Lung (tissue), 11 donors: ENCODE measurements at regions not wholly inside any gene's neighbourhood (a gene's known extent, or its start where the extent isn't known, plus 50 kb on each side); places are given as distances from the start of the nearest gene placed in this dataset.

Experiments
- ATAC-seq: fragments of 200-7000 bp; cut with Tn5 transposase; one replicate; pipeline ENCODE4 v1.9.1; 2020; ENCODE audit warnings: moderate number of reproducible peaks; ENCODE audit not compliant: insufficient read depth, low FRiP score
- DNase-seq, 3 donors: peaks; one replicate each; pipeline ENCODE4 v3.0.0-alpha.2; 2013 to 2017
- H3K27ac ChIP-seq, 2 donors: one replicate each; pipeline ENCODE4 v1.5.1; 2013; ENCODE audit warnings: mild to moderate bottlenecking in 2 of 2, moderate library complexity in 2 of 2, control low read depth in 1 of 2, inconsistent platforms in 1 of 2, low read depth in 1 of 2, low read length in 1 of 2
- H3K27me3 ChIP-seq, 3 donors: one replicate each; pipeline ENCODE4 v1.5.1; 2013; ENCODE audit warnings: low read length in 2 of 3; ENCODE audit not compliant: control insufficient read depth in 3 of 3, insufficient read depth in 3 of 3
- H3K36me3 ChIP-seq, 4 donors: one replicate each; pipeline ENCODE4 v1.5.1; 2013; ENCODE audit warnings: low read length in 4 of 4, mild to moderate bottlenecking in 1 of 4, moderate library complexity in 1 of 4; ENCODE audit not compliant: control insufficient read depth in 4 of 4, insufficient read depth in 4 of 4
- H3K4me1 ChIP-seq, 5 donors: one replicate each; pipeline ENCODE4 v1.5.1; 2013; ENCODE audit warnings: low read length in 5 of 5, mild to moderate bottlenecking in 2 of 5, moderate library complexity in 1 of 5; ENCODE audit not compliant: control insufficient read depth in 5 of 5, insufficient read depth in 5 of 5
- H3K4me3 ChIP-seq: one replicate; pipeline ENCODE4 v1.5.1; 2013; ENCODE audit warnings: mild to moderate bottlenecking, control low read depth, moderate library complexity
- H3K9ac ChIP-seq, 2 donors: one replicate each; pipeline ENCODE4 v1.5.1; 2013; ENCODE audit warnings: low read length in 2 of 2, control low read depth in 1 of 2; ENCODE audit not compliant: insufficient read depth in 1 of 2
- H3K9me3 ChIP-seq, 4 donors: one replicate each; pipeline ENCODE4 v1.5.1; 2013; ENCODE audit warnings: low read length in 3 of 4, mild to moderate bottlenecking in 1 of 4, moderate library complexity in 1 of 4; ENCODE audit not compliant: control insufficient read depth in 4 of 4, insufficient read depth in 3 of 4
- CTCF ChIP-seq: IDR thresholded peaks from 2 replicates; pipeline ENCODE4 v1.5.1; 2012; ENCODE audit warnings: mild to moderate bottlenecking; ENCODE audit errors: control extremely low read depth, extremely low read depth
- WGBS, 2 donors: extraction: QIAGEN DNeasy Blood & Tissue Kit; methylation state at CpG; one replicate each; pipeline ENCODE4 v1.1.7; 2013; 5-methylcytosine and 5-hydroxymethylcytosine counted together
- donor health status: control.
- donor health status: control.
- donor health status: Bipolar disorder and iron deficiency.
- donor health status: healthy.
- donor health status: DM: yes; HTN: yes; CAD: no.

DNA sequence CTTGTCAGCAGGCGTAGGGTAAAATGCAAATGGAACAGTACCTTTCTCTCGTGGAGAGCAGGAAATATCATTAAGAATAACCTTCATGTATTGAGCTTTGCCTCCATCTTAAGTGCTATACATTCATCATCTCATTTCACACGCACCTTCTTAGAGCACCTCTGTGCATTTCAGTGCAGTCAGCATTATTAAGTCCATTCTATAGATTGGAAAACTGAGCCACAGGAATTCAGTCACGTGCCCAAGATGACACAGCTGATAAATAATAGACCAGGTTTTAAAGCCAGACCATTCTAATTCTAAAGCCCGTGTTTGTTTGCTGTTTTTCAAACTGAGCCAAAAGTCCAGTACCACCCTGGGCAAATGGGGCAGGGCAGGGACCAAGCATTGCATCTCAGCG lies 109.2 kb upstream of the WWC1 start:
- H3K9me3 ChIP-seq = no peaks in the 10 kb centered on the region
- 87 to 89% methylated on average over 6 of the region's 6 CpGs for WGBS, 2 donors
- peaks cover 0 to 14% (median 5%) of the 10 kb centered on the region in 5 donors for H3K4me1 ChIP-seq
- no peak overlapping the region for H3K27ac ChIP-seq
- DNase-seq (no peak), ATAC-seq (no peak)
- no peaks in the 10 kb centered on the region for H3K27me3 ChIP-seq
- H3K36me3 ChIP-seq = no peaks in the 10 kb centered on the region
- TF ChIP-seq CTCF = no peak
- no peak overlapping the region for H3K9ac ChIP-seq
- H3K4me3 ChIP-seq = no peak overlapping the region

- Histone ChIP-seq H3K9ac (no peak overlapping the region), H3K36me3 (no peaks in the 10 kb centered on the region), H3K4me3 (no peak overlapping the region), H3K27me3 (no peaks in the 10 kb centered on the region), H3K27ac (no peak overlapping the region), H3K4me1 (peaks cover 0 to 14% (median 4%) of the 10 kb centered on the region in 5 donors), H3K9me3 (no peaks in the 10 kb centered on the region)
- no peak for ATAC-seq
- DNase-seq = no peak
- 91 to 92% methylated on average over 2 of the region's 2 CpGs for whole genome bisulfite sequencing, 2 donors
- no peak for TF ChIP-seq CTCF
Observed at GRCh38 chr5:168184103-168184502, 107.3 kb upstream of the WWC1 start.

DNA sequence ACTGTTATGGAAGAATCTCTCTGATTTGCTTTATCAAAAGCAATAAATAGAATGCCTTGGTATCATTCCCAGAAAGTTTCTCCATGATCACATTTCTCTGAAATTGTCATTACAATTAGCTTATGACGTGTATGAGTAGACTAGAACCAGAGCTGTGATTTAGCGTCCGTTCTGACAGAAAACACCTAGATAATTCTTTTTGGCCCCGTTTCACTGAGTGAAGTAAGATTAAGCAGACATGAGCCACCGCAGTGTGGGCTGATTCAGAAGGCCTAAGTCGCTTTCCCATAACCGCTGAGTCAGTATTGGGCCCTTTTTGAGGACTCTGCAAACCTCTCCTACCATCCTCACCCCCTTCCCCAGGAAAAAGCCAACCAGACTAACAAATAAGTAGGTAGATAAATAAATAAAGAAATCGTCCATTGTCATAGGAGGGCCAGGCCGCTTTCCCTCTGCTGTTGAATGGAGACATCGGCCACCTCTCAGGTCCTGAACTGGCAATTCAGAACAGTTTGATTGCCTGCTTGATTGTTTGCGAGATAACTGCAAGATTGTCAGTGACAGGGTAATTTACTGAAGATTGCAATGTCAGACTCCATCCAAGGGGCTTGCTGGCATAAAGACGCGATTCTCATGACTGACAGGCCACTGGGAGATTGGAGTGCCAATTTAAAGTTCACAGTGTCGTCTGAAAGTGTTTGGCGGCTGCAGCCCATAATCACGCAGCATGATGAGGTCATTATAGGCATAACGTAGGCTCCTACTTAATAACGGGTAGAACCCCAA lies 105.0 kb upstream of the WWC1 start:
- no peaks in the 10 kb centered on the region for H3K27me3 ChIP-seq
- no peak for ATAC-seq
- peak in 1 of 3 donors; percentile 16 for DNase-seq
- 89 to 90% methylated on average over 18 of the region's 18 CpGs for WGBS, 2 donors
- no peak for TF ChIP-seq CTCF
- H3K4me1 ChIP-seq = peaks cover 0 to 8% (median 0%) of the 10 kb centered on the region in 5 donors
- H3K36me3 ChIP-seq = no peaks in the 10 kb centered on the region
- H3K9ac ChIP-seq = no peak overlapping the region
- H3K9me3 ChIP-seq = no peaks in the 10 kb centered on the region
- H3K4me3 ChIP-seq = no peak overlapping the region
- peak overlapping the region in 1 of 2 donors; percentile 40 for H3K27ac ChIP-seq
